ENCODE measurements at regions not wholly inside any gene's neighbourhood (a gene's known extent, or its start where the extent isn't known, plus 50 kb on each side); places are given as distances from the start of the nearest gene placed in this dataset.

DNA sequence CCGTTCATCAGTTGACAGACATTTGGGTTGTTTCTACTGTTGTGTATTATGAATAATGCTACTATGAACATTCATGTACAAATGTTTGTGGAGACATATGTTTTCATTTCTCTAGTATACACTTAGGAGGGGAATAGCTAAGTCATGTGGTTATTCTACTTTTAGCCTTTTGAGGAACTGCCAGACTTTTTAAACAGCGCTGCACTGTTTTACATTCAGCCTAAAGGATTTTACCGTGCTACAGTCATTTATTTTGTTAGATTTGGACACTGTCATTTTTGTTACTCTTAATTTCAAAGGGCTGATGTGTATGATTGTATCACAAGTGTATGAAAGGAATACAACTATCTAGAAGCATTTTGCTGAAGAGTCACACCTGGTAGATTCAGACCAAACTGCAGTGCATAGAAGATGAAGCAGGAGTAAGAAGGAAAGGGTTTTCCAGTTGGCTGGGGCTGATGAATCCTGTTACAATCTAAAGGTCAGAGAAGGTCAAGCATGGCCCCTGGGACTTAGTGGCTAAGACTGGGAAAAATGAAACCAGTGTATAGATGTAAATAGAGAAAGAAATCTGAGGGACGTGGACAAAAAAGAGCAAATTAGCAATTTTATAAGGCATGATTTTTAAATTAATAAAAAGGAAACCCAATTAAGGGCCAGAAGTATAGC is 509.7 kb downstream of the PSAT1 start:
- DNase-seq (ENCODE audit: low spot score in 2 of 2): no peak
- H3K4me3 ChIP-seq (ENCODE audit: low read depth, poor library complexity, severe bottlenecking): no peak overlapping the region
- intact Hi-C loops (cut with DNase I; ENCODE audit: low total_unique reads): no loop called here
- WGBS, 2 donors: 37 to 50% methylated on average over 4 of the region's 4 CpGs
- TF ChIP-seq POLR2A (IDR thresholded peaks at IDR 0.05) (no peak), CTCF (IDR thresholded peaks at IDR 0.05) (no peak)

GRCh38 chr9:78807286-78807685 is 510.4 kb downstream of the PSAT1 start:
- intact Hi-C loops (cut with DNase I; ENCODE audit: low total_unique reads): no loop called here
- H3K4me3 ChIP-seq (ENCODE audit: low read depth, poor library complexity, severe bottlenecking): no peak overlapping the region
- WGBS, 2 donors: 66 to 83% methylated on average over 4 of the region's 4 CpGs
- no peak for TF ChIP-seq POLR2A (IDR thresholded peaks at IDR 0.05)
- TF ChIP-seq CTCF (IDR thresholded peaks at IDR 0.05): no peak
- DNase-seq (ENCODE audit: low spot score in 2 of 2): no peak

DNA sequence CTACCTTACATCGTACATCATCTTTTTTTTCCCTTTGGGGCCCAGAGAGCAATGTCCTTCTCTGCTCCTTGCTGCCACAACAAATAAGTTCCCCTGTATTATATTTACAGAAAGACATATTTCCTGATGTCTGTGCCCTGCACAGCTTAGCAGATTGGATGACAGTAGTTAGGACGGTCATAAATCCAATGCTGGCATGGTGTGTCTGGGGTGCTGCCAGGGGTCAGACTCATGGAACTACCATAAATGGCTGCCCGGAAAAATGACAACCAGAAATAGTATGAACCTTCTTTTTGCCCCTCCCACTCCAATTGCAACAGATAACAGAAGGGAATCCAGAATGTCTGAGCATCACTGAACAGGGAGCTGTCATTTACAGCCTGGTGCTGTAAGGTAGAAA is 511.1 kb downstream of the PSAT1 start:
- TF ChIP-seq CTCF (IDR thresholded peaks at IDR 0.05) (no peak), POLR2A (IDR thresholded peaks at IDR 0.05) (no peak)
- no peak overlapping the region for H3K4me3 ChIP-seq (ENCODE audit: low read depth, poor library complexity, severe bottlenecking)
- 68 to 86% methylated on average over 3 of the region's 3 CpGs for WGBS, 2 donors
- intact Hi-C loops (cut with DNase I; ENCODE audit: low total_unique reads): no loop called here
- no peak for DNase-seq (ENCODE audit: low spot score in 2 of 2)

GRCh38 chr9:78811622-78812276 is 514.8 kb downstream of the PSAT1 start:
- no peak for DNase-seq (ENCODE audit: low spot score in 2 of 2)
- H3K4me3 ChIP-seq (ENCODE audit: low read depth, poor library complexity, severe bottlenecking): no peak overlapping the region
- 51 to 58% methylated on average over 10 of the region's 10 CpGs for WGBS, 2 donors
- intact Hi-C loops (cut with DNase I; ENCODE audit: low total_unique reads): no loop called here
- TF ChIP-seq POLR2A (IDR thresholded peaks at IDR 0.05) (no peak), CTCF (IDR thresholded peaks at IDR 0.05) (no peak)

GRCh38 chr9:78812665-78813064 is 515.7 kb downstream of the PSAT1 start:
- TF ChIP-seq CTCF (IDR thresholded peaks at IDR 0.05): no peak
- no peak for TF ChIP-seq POLR2A (IDR thresholded peaks at IDR 0.05)
- H3K4me3 ChIP-seq (ENCODE audit: low read depth, poor library complexity, severe bottlenecking): no peak overlapping the region
- DNase-seq (ENCODE audit: low spot score in 2 of 2): no peak
- 95% methylated on average over 3 of the region's 3 CpGs for WGBS, 2 donors
- intact Hi-C loops (cut with DNase I; ENCODE audit: low total_unique reads): no loop called here
